Caco-2 (cell line): ENCODE measurements at regions not wholly inside any gene's neighbourhood (a gene's known extent, or its start where the extent isn't known, plus 50 kb on each side); places are given as distances from the start of the nearest gene placed in this dataset.

ENCODE experiments used
- BruUV-seq: library from RNA; stranded (reverse); fragments of 400-500 nt; replicated peaks from 2 replicates; lab custom pipeline; 2021; lab: Mats Ljungman, UMichigan
- CTCF ChIA-PET: fragments of 300-600 bp; sonication (Branson Sonifier 250); formaldehyde crosslinking; loops from one replicate; lab custom pipeline; 2022; ENCODE audit warnings: antibody characterized with exemption; lab: Charles Lee
- POLR2A ChIA-PET: fragments of 300-600 bp; sonication (Branson Sonifier 250); formaldehyde crosslinking; loops from one replicate; lab custom pipeline; 2022; ENCODE audit warnings: antibody characterized with exemption; lab: Charles Lee
- DNase-seq, 2 experiments: peaks; one replicate each; pipeline versions ENCODE4 v3.0.0 to v3.0.0-alpha.2; 2020 to 2022
- H3K27me3 ChIP-seq: replicated peaks from 2 replicates; pipeline ENCODE4 v1.6.0; 2011; ENCODE audit warnings: low read length; ENCODE audit not compliant: control insufficient read depth, insufficient read depth
- H3K36me3 ChIP-seq: 2 replicates; pipeline ENCODE4 v1.5.1; 2011; ENCODE audit warnings: low read length; ENCODE audit not compliant: control insufficient read depth, insufficient read depth
- H3K4me1 ChIP-seq: fragments of 250-450 bp; sonication (Bioruptor Pico); 2 replicates; pipeline ENCODE4 v1.5.1; 2020; ENCODE audit warnings: mild to moderate bottlenecking
- H3K4me3 ChIP-seq: 2 replicates; pipeline ENCODE4 v1.5.1; 2011; ENCODE audit warnings: low read depth, mild to moderate bottlenecking, control low read depth, low read length
- H3K9me3 ChIP-seq: fragments of 250-450 bp; sonication (Bioruptor Pico); 2 replicates; pipeline ENCODE4 v1.5.1; 2020; ENCODE audit warnings: mild to moderate bottlenecking, moderate library complexity
- H3K27ac Mint-ChIP-seq: one replicate; pipeline ENCODE4 v1.8.0; 2022; ENCODE audit warnings: mixed read lengths; ENCODE audit not compliant: unreplicated experiment
- H3K27me3 Mint-ChIP-seq: one replicate; pipeline ENCODE4 v1.8.0; 2022; ENCODE audit warnings: mixed read lengths; ENCODE audit not compliant: insufficient read depth, unreplicated experiment
- H3K36me3 Mint-ChIP-seq: one replicate; pipeline ENCODE4 v1.8.0; 2022; ENCODE audit warnings: mild to moderate bottlenecking, mixed read lengths; ENCODE audit not compliant: insufficient read depth, unreplicated experiment
- H3K4me1 Mint-ChIP-seq: one replicate; pipeline ENCODE4 v1.8.0; 2022; ENCODE audit warnings: low read depth, mixed read lengths; ENCODE audit not compliant: unreplicated experiment
- H3K4me3 Mint-ChIP-seq: one replicate; pipeline ENCODE4 v1.8.0; 2022; ENCODE audit warnings: mild to moderate bottlenecking, moderate library complexity, mixed read lengths; ENCODE audit not compliant: unreplicated experiment
- H3K9me3 Mint-ChIP-seq: one replicate; pipeline ENCODE4 v1.8.0; 2022; ENCODE audit warnings: mixed read lengths; ENCODE audit not compliant: unreplicated experiment
- CTCF ChIP-seq, 2 experiments: fragments of 200-600 bp in 1 of 2; IDR thresholded peaks; 1 replicate in 1 of 2; 2 replicates in 1 of 2; pipeline versions ENCODE4 v1.5.1 to v1.8.0; 2011 to 2022; ENCODE audit warnings: antibody characterized with exemption in 1 of 2, control low read depth in 1 of 2, inconsistent platforms in 1 of 2, low read depth in 1 of 2, low read length in 1 of 2, mild to moderate bottlenecking in 1 of 2, moderate library complexity in 1 of 2; ENCODE audit not compliant: insufficient read depth in 1 of 2, severe bottlenecking in 1 of 2, unreplicated experiment in 1 of 2
- intact Hi-C: fragments of 100-400 bp; cut with micrococcal nuclease; formaldehyde crosslinking; loops from one replicate; pipeline ENCODE4 v1.10.0; 2022; ENCODE audit not compliant: unreplicated experiment

DNA sequence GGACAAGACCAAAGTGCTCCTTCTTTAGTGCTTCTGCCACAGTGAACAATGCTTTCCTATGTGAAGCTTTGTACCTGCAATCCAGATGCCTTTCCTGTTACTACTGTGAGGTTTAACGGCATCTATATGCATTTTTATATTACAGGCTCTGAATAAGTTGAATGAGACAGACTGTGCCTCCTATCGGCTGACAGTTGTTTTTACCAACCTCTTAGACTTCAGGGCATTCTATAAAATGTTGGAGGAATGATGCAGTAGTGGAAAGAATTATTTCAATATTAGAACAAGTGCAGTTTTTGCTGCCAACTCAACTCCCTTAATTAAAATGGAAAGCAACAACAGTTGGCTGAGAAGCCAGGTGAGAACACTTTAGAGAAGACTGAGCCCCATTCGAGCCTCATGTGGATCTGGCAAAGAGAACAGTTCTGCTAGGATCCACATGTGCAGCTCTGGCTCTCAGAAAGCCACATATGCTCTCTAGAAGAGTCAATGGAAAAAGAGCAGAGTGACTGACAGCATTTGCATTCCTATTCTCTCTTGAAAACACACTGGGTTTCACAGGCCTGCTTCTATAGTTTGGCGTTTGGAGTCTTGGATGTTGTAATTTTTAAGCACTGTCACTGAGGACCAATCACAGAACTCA is 147.5 kb downstream of the LURAP1L start:
- Mint-ChIP-seq H3K9me3 (no peaks in the 10 kb centered on the region), H3K4me1 (no peaks in the 10 kb centered on the region), H3K4me3 (no peak overlapping the region), H3K36me3 (no peaks in the 10 kb centered on the region), H3K27me3 (no peaks in the 10 kb centered on the region), H3K27ac (no peak overlapping the region)
- ChIA-PET CTCF (no interaction called here), POLR2A (no interaction called here)
- no peak for DNase-seq
- no peak overlapping the region for H3K4me3 ChIP-seq
- H3K36me3 ChIP-seq, result no peaks in the 10 kb centered on the region
- H3K9me3 ChIP-seq, result no peaks in the 10 kb centered on the region
- no peaks in the 10 kb centered on the region for H3K27me3 ChIP-seq
- intact Hi-C loops, result no loop called here
- H3K4me1 ChIP-seq, result no peaks in the 10 kb centered on the region
- BruUV-seq, result no TSS peak
- TF ChIP-seq CTCF (IDR thresholded peaks at IDR 0.05; ENCODE audit: insufficient read depth in 1 of 2, low read depth in 1 of 2, low read length in 1 of 2, severe bottlenecking in 1 of 2, unreplicated experiment in 1 of 2), result no peak

DNA sequence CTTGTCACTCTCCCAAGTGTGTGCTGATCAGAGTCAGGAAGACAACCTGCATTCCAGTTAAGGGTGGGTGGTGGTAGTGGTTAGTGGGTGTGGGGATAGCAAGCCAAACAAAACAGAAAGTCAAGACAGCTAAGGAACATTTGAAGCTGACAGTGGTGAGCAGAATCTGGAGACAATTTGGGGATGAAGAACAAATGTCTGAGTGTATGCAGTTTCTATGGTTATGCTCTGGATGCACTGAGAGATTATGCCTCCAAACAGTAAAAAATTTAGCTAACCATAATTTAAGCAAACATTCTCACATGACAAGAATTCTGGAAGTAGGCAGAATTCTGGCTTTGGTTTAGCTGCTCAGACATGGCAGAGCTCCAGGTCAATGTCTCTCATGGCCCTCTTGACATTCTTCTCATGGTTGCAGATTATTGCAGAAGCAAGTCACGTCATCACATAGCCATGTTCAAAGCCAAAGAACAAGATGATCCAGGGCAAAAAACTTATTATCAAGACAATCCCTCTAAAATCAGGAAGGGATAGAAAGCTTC is 148.7 kb downstream of the LURAP1L start:
- CTCF ChIA-PET, result no interaction called here
- no peak for TF ChIP-seq CTCF (IDR thresholded peaks at IDR 0.05; ENCODE audit: insufficient read depth in 1 of 2, low read depth in 1 of 2, low read length in 1 of 2, severe bottlenecking in 1 of 2, unreplicated experiment in 1 of 2)
- intact Hi-C loops, result no loop called here
- Mint-ChIP-seq H3K27ac (no peak overlapping the region), H3K27me3 (no peaks in the 10 kb centered on the region), H3K36me3 (no peaks in the 10 kb centered on the region), H3K9me3 (no peaks in the 10 kb centered on the region), H3K4me1 (no peaks in the 10 kb centered on the region), H3K4me3 (no peak overlapping the region)
- no peak for DNase-seq
- Histone ChIP-seq H3K4me1 (no peaks in the 10 kb centered on the region), H3K36me3 (no peaks in the 10 kb centered on the region), H3K27me3 (no peaks in the 10 kb centered on the region), H3K4me3 (no peak overlapping the region), H3K9me3 (no peaks in the 10 kb centered on the region)
- POLR2A ChIA-PET, result no interaction called here
- BruUV-seq, result no TSS peak

- H3K27me3 Mint-ChIP-seq, result no peaks in the 10 kb centered on the region
- no TSS peak for BruUV-seq
- H3K4me1 Mint-ChIP-seq, result no peaks in the 10 kb centered on the region
- H3K36me3 Mint-ChIP-seq, result no peaks in the 10 kb centered on the region
- no peaks in the 10 kb centered on the region for H3K9me3 Mint-ChIP-seq
- H3K4me1 ChIP-seq, result no peaks in the 10 kb centered on the region
- ChIA-PET POLR2A (no interaction called here), CTCF (no interaction called here)
- H3K36me3 ChIP-seq, result no peaks in the 10 kb centered on the region
- no peaks in the 10 kb centered on the region for H3K9me3 ChIP-seq
- H3K27ac Mint-ChIP-seq, result no peak overlapping the region
- H3K27me3 ChIP-seq, result no peaks in the 10 kb centered on the region
- no peak for DNase-seq
- no peak for TF ChIP-seq CTCF (IDR thresholded peaks at IDR 0.05; ENCODE audit: insufficient read depth in 1 of 2, low read depth in 1 of 2, low read length in 1 of 2, severe bottlenecking in 1 of 2, unreplicated experiment in 1 of 2)
- no peak overlapping the region for H3K4me3 ChIP-seq
- intact Hi-C loops, result no loop called here
- no peak overlapping the region for H3K4me3 Mint-ChIP-seq
Observed at GRCh38 chr9:12930906-12931305, 156.1 kb downstream of the LURAP1L start.
